HG03442 (cell line): ENCODE measurements at regions not wholly inside any gene's neighbourhood (a gene's known extent, or its start where the extent isn't known, plus 50 kb on each side); places are given as distances from the start of the nearest gene placed in this dataset.

Experiments
- ATAC-seq: cut with Tn5 transposase; IDR thresholded peaks from one replicate; pipeline ENCODE4 v1.9.1; 2021; ENCODE audit warnings: mild to moderate bottlenecking, moderate library complexity; ENCODE audit not compliant: unreplicated experiment

- ATAC-seq = no peak
Observed at GRCh38 chr7:42987648-42988214, 55.6 kb downstream of the MRPL32 start.

DNA sequence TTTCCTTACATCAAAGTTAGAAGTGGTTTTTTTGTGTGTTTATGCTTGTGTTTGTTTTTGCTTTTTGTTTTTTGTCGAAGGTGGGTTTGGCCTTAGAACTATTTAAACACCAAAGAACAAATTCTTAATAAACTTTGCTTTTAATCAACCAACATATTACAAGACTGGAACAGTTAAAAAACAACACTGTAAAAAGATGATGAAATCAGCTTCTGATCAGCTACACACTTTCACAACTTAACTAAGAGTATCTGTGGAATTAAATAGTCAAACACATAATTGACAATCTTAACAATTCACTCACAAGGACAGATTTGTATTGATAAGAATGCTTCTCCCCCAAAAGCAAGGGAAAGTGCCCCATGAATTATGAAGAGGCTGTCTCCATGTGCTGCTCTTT lies 58.8 kb downstream of the MRPL32 start:
- no peak for ATAC-seq

DNA sequence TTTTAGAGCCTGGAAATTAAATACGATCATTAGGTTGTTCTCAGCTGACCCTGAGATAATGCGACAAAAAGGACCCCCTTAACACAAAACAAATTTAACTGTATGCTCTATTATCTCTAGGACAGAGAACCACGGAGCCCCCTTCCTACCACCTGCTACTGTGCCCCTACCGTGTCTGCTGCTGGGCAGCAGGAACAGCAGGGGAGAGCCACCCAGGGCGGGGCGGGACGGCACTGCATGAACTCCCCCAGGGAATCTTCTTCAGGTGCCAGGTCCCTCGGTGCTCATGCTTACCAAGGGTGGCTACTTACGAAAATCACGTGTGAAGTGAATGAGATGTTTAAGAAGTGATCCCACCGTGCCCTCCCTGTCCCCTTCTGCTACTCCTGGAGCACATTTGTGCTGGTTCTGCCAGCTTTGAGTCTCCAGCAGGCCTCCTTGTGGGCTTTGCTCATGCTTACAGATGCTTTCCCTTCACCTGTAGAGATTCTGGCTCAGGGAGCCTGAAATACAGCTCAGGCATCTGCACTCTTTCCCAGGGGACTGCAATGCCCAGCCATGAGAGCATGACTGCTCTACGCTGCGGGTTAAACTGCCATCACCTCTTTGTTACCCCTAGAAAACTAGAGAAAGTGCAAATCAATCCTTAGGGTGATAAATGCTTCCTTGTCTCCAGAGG lies 59.9 kb downstream of the MRPL32 start:
- no peak for ATAC-seq

DNA sequence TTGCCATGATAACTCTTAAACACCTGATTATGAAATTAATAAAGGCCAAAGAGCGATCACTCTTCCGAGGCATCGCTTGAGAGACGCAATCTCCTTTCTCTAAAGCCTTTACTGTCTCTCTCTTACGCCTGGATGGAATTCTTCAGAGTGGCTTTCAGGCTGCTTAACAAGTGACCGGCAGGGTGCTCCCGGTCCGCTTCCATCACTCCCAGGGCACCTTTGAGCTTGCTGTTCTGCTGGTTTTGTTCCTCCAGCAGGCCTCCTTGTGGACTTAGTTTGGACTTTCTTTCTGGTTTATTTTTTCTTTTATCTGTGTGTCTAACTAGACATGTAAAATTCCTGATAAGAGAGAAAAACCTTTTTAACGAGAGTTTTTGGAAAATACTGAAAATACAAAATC lies 60.9 kb downstream of the MRPL32 start:
- no peak for ATAC-seq

- no peak for ATAC-seq
Observed at GRCh38 chr7:42994096-42994495, 61.9 kb downstream of the MRPL32 start.

- ATAC-seq = no peak
Observed at GRCh38 chr7:42997611-42998010, 65.4 kb downstream of the MRPL32 start.

DNA sequence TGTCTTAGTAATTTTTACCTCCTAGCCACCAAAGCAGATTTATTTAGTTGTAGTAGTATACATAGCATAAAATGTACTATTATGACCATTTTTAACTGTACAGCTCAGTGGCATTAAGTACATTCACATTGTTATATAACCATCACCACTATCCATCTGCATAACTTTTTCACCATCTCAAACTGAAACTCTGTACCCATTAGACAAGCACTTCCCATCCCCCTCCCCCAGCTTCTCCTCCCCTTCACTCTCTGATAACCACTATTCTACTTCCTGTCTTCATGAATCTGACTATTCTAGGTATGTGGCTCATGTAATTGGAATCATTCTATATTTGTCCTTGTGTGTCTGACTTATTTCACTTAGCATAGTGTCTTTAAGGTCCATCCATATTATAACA lies 71.9 kb downstream of the MRPL32 start:
- ATAC-seq = no peak

GRCh38 chr7:43006008-43006407 lies 73.8 kb downstream of the MRPL32 start:
- ATAC-seq = no peak

GRCh38 chr7:43010061-43010460 lies 77.9 kb downstream of the MRPL32 start:
- ATAC-seq = no peak

DNA sequence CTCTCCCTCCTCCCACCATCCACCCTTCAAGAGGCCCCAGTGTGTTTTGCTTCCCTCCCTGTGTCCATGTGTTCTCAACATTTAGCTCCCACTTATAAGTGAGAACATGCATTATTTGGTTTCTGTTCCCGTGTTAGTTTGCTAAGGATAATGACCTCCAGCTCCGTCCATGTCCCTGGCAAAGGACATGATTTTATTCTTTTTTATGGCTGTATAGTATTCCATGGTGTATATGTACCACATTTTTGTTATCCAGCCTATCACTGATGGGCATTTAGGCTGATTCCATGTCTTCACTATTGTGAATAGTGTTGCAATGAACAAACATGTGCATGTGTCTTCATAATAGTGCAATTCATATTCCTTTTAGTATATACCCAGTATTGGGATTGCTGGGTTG lies 79.7 kb downstream of the MRPL32 start:
- no peak for ATAC-seq

DNA sequence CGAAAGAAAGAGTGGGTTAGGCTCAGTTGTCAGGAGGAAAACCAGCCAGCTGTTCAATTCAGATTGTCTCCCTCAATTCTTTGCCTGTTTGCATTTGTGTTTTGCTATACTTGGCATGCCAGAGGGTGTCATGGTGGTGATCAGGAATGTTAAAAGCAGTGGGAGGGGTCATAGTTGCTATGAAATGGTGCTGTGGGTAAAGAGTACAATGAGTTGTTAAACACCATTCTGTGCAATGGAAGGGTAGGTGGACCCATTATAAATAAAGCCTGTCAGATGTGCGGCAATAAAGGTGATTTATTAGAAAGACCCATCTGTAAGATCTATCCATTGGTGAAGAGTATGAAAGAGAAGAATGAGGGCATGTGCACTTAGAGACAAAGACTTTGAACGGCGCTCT lies 82.2 kb downstream of the MRPL32 start:
- ATAC-seq = no peak

- ATAC-seq = no peak
Observed at GRCh38 chr7:43015301-43015700, 83.1 kb downstream of the MRPL32 start.

DNA sequence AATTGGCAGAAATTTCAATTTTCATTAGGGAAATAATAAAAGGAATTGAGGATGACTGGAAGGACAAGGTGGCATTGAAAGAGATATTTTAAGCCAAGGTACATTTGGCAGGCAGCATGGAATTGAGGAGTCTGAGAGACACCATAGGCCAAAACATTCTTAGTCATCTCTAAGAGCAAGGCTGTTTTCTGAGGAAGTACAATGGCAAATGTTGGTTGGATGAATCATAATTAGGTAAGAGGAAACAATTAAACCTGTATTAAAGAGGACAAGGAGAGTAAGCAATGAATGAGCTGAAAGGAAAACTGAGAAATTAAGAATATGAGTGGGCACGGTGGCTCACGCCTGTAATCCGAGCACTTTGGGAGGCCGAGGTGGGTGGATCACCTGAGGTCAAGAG lies 86.3 kb downstream of the MRPL32 start:
- ATAC-seq = no peak

DNA sequence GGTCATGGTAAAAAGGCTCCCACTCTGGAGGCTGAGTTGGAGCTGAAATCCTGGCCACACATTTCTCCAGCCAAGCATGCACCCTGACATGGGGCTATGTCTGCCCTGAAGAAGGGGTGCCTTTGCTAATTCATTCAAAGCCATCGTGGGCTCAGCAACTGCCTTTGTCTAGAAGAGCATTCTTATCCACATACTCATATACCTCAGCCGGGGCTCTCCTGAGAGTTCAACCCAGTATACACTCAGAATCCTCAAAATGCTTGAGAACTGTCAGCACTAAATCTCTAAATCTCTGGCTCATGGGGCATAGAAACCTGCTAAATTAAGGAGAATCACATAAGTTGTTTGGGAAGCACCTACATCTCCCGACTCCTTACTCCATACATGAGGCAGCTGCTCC lies 89.3 kb downstream of the MRPL32 start:
- no peak for ATAC-seq

DNA sequence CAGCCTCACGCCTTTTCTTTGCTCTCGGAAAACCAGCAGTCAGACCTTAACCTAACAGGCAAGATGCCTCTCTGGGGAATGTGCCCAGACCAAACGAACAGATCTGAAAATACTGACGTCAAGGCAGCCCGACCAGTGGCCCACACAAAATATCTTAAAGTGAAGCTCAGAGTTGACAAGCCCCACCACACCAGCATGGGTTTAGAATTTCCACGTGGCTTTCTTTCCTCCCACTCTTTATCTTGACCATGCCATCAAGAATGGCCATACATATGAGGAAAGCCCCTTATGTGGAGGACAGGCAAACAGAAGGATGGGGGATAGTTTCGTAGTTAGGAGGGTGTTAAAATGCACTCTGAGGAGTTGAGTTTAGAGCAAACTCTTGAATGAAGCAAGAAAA lies 89.8 kb downstream of the MRPL32 start:
- no peak for ATAC-seq

DNA sequence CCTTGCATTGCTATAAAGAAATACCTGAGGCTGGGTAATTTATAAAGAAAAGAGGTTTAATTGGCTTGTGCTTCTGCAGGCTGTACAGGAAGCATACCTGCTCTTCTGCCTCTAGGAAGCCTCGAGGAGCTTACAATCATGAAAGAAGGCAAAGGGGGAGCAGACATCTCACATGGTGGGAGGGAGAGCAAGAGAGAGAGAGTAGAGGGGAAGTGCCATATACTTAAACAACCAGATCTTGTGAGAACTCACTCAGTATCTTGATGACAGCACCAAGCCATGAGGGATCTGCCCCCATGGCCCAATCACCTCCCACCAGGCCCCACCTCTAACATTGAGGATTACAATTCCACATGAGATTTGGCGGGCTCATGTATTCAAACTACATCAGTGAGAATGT lies 79.1 kb upstream of the HECW1 start:
- ATAC-seq = no peak

DNA sequence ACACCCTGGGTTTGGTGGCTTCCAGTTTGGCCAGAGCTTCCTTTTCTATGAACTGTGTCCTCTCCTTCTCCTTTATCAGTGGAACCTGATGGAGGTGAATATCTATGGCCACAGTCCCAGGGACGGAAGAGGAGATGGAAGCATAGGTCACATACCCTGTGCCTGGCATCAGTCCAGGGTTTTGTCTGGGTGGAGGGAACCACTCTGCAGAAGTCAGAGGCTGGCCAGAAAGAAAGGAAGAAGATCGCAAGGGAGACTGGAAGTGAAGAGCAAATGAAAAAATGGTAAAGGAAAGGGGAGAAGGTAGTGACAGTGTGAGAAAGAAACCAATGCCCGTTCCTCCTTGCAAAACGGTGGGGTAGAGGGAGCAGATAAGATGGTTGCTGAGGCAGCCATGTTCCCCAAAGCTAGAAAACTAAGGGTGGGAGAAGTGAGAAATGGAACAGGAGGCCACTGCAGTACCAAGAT lies 77.9 kb upstream of the HECW1 start:
- ATAC-seq = no peak

DNA sequence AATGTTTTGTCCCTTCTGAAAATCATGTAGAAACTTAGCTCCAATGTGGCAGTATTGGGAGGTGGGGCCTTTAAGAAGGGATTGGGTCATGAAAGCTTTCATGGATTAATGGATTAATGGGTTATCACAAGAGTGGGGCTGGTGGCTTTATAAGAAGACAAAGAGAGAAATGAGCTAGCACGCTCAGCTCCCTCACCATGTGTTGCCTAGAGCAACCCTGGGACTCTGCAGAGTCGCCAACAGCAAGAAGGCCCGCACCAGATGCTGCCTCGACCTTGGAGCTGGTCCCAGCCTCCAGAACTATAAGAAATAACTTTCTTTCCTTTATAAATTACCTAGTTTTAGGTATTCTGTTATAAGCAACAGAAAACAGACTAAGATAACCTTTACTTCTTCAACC lies 74.9 kb upstream of the HECW1 start:
- no peak for ATAC-seq

DNA sequence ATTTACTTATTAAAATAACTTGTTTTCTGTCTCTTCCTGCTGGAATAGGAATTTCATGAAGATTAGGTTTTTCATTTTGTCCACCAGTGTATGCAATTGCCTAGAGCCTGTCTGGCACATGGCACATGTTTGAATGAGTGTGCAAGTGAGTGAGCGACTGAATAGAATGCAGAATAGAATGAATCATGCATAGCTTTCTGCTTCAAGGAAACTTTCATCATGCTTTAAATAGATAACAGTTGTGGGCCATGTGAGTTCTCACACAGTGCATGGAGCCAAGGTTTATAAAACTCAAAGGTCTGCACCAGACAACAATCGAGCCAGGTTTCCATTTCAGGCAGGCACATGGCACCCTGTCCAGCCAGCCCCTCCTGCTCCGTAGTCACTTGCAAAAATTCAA lies 74.2 kb upstream of the HECW1 start:
- ATAC-seq = no peak

DNA sequence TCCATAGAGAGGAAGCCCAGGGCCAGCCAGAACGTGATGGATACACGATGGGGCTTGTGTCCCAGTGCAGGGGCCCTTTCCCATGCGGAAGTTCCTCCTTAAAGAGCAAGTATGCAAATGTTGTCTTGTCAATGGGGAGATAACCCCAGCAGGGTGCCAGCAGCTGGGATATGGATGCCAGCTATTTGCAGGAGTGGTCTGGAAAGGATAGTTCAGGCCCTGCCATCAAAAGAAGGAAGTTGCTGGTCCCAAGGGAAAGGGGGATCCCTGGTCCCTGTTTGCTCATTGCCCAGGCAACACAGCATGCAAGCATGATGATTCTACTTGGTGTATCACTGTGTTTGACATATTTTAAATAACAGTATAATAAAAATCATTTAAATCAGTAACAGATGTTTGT lies 73.1 kb upstream of the HECW1 start:
- no peak for ATAC-seq

- ATAC-seq = no peak
Observed at GRCh38 chr7:43040461-43040860, 72.0 kb upstream of the HECW1 start.

DNA sequence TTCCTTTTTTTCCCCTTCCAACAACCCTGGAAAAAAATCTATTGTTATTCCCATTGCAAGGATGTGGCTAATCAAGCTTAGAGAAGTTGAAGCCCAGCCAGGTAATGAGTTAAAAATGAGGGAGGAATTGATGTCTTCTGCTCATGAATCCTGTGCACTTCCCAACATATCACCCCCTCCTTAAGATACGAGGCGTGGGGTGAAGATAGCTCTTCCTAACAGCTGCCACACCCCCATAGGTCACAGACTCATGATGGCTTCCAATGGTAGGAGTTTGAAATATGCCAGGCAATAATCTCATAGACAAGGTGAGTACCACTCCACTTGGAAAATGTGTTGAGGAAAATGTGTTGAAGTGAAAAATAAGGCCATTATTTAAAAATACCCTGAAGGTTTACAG lies 71.3 kb upstream of the HECW1 start:
- ATAC-seq = no peak

DNA sequence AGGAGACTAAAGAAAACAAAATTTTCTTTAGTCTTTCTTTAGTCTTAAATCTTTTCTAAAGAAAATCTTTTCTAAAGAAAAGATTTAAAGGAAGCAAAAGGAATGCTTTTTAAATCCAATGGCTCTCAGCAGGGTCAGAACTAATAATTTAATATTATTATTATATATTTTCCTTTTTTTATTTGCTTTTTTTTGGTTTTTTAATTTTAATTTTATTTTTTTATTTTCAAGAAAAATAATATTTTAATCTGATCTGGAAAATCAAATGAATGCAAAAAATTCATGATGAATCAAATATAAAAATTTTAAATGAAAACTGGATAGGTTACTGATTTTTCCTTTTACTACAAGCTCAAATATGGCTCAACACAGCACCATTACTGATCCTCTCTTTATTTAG lies 70.7 kb upstream of the HECW1 start:
- ATAC-seq = no peak
